H9 (cell line): ENCODE measurements at regions not wholly inside any gene's neighbourhood (a gene's known extent, or its start where the extent isn't known, plus 50 kb on each side); places are given as distances from the start of the nearest gene placed in this dataset.

ENCODE experiments used
- DNase-seq: peaks from one replicate; pipeline ENCODE4 v3.0.0-alpha.2; 2017
- H2AFZ ChIP-seq: one replicate; pipeline ENCODE4 v1.6.1; 2013; ENCODE audit warnings: mild to moderate bottlenecking, low read length, control low read depth, moderate library complexity
- H2AK5ac ChIP-seq: 2 replicates; pipeline ENCODE4 v1.6.1; 2013; ENCODE audit warnings: low read length, control low read depth, mixed read lengths; ENCODE audit not compliant: insufficient read length
- H2BK120ac ChIP-seq: one replicate; pipeline ENCODE4 v1.6.1; 2013; ENCODE audit warnings: low read depth, mild to moderate bottlenecking, low read length, control low read depth, inconsistent platforms; ENCODE audit not compliant: poor library complexity, severe bottlenecking
- H2BK12ac ChIP-seq: 2 replicates; pipeline ENCODE4 v1.6.1; 2013; ENCODE audit warnings: low read length, control low read depth, mixed read lengths, low read depth; ENCODE audit not compliant: insufficient read length
- H2BK15ac ChIP-seq: 2 replicates; pipeline ENCODE4 v1.6.1; 2013; ENCODE audit warnings: low read depth, low read length, control low read depth
- H2BK20ac ChIP-seq: one replicate; pipeline ENCODE4 v1.6.1; 2013; ENCODE audit warnings: low read depth, mild to moderate bottlenecking, low read length, control low read depth, inconsistent platforms; ENCODE audit not compliant: poor library complexity, severe bottlenecking
- H2BK5ac ChIP-seq: 2 replicates; pipeline ENCODE4 v1.6.1; 2013; ENCODE audit warnings: low read length, control low read depth, mixed read lengths; ENCODE audit not compliant: insufficient read length
- H3K14ac ChIP-seq: 2 replicates; pipeline ENCODE4 v1.6.1; 2013; ENCODE audit warnings: low read length, control low read depth; ENCODE audit not compliant: insufficient read depth
- H3K18ac ChIP-seq: 2 replicates; pipeline ENCODE4 v1.6.1; 2013; ENCODE audit warnings: low read depth, mild to moderate bottlenecking, mixed read lengths, low read length, control low read depth; ENCODE audit not compliant: insufficient read length
- H3K23ac ChIP-seq: 2 replicates; pipeline ENCODE4 v1.6.1; 2013; ENCODE audit warnings: low read length, control low read depth, mixed read lengths, low read depth; ENCODE audit not compliant: insufficient read length
- H3K23me2 ChIP-seq: 2 replicates; pipeline ENCODE4 v1.6.1; 2013; ENCODE audit warnings: low read depth, mild to moderate bottlenecking, mixed read lengths, low read length, control low read depth; ENCODE audit not compliant: insufficient read length, poor library complexity, severe bottlenecking
- H3K27ac ChIP-seq: 2 replicates; pipeline ENCODE4 v1.5.1; 2013; ENCODE audit warnings: low read length, control low read depth, mixed read lengths, low read depth; ENCODE audit not compliant: insufficient read length
- H3K27me3 ChIP-seq: 2 replicates; pipeline ENCODE4 v1.6.1; 2013; ENCODE audit warnings: low read length, control low read depth, inconsistent platforms; ENCODE audit not compliant: insufficient read depth
- H3K4ac ChIP-seq: 2 replicates; pipeline ENCODE4 v1.6.1; 2013; ENCODE audit warnings: low read depth, mild to moderate bottlenecking, control low read depth, inconsistent platforms, low read length, moderate library complexity
- H3K4me1 ChIP-seq: 2 replicates; pipeline ENCODE4 v1.6.1; 2013; ENCODE audit warnings: low read length, control low read depth, inconsistent platforms; ENCODE audit not compliant: insufficient read depth
- H3K4me2 ChIP-seq: 2 replicates; pipeline ENCODE4 v1.6.1; 2013; ENCODE audit warnings: low read length, control low read depth, mixed read lengths; ENCODE audit not compliant: insufficient read length, insufficient read depth
- H3K56ac ChIP-seq: 2 replicates; pipeline ENCODE4 v1.6.1; 2013; ENCODE audit warnings: low read depth, mild to moderate bottlenecking, mixed read lengths, low read length, control low read depth; ENCODE audit not compliant: insufficient read length
- H3K79me1 ChIP-seq: 2 replicates; pipeline ENCODE4 v1.6.1; 2013; ENCODE audit warnings: low read depth, mild to moderate bottlenecking, moderate library complexity, low read length, control low read depth, inconsistent platforms; ENCODE audit not compliant: insufficient read depth, poor library complexity, severe bottlenecking
- H3K79me2 ChIP-seq: 2 replicates; pipeline ENCODE4 v1.6.1; 2013; ENCODE audit warnings: low read length, control low read depth, inconsistent platforms; ENCODE audit not compliant: insufficient read depth
- H3K9ac ChIP-seq: 2 replicates; pipeline ENCODE4 v1.6.1; 2013; ENCODE audit warnings: low read length, control low read depth, mixed read lengths; ENCODE audit not compliant: insufficient read length; ENCODE audit errors: extremely low read depth
- H3K9me3 ChIP-seq: one replicate; pipeline ENCODE4 v1.6.1; 2013; ENCODE audit warnings: low read depth, low read length, inconsistent platforms; ENCODE audit not compliant: control insufficient read depth
- H3T11ph ChIP-seq: one replicate; pipeline ENCODE4 v1.6.1; 2013; ENCODE audit warnings: mild to moderate bottlenecking, low read length, control low read depth, inconsistent platforms
- H4K20me1 ChIP-seq: one replicate; pipeline ENCODE4 v1.6.1; 2013; ENCODE audit not compliant: control insufficient read depth, insufficient read length, insufficient read depth
- H4K5ac ChIP-seq: 2 replicates; pipeline ENCODE4 v1.6.1; 2013; ENCODE audit warnings: low read depth, mild to moderate bottlenecking, mixed read lengths, low read length, control low read depth; ENCODE audit not compliant: insufficient read length
- H4K8ac ChIP-seq: replicated peaks from 2 replicates; pipeline ENCODE4 v1.6.1; 2013; ENCODE audit warnings: low read length, control low read depth, mixed read lengths, low read depth; ENCODE audit not compliant: insufficient read length
- H4K91ac ChIP-seq: 2 replicates; pipeline ENCODE4 v1.6.1; 2013; ENCODE audit warnings: low read depth, mild to moderate bottlenecking, moderate library complexity, mixed read lengths, low read length, control low read depth; ENCODE audit not compliant: insufficient read length
- H3K27ac Mint-ChIP-seq, 3 experiments: 2 replicates in 2 of 3; 3 replicates in 1 of 3; pipeline ENCODE4 v1.8.0; 2020 to 2021; ENCODE audit warnings: mixed read lengths in 3 of 3, mild to moderate bottlenecking in 1 of 3, moderate library complexity in 1 of 3
- H3K27me3 Mint-ChIP-seq: 2 replicates; pipeline ENCODE4 v1.8.0; 2021; ENCODE audit warnings: low read depth, mild to moderate bottlenecking, moderate library complexity, mixed read lengths
- H3K36me3 Mint-ChIP-seq, 3 experiments: 2 replicates in 2 of 3; 3 replicates in 1 of 3; pipeline ENCODE4 v1.8.0; 2020 to 2021; ENCODE audit warnings: low read depth in 3 of 3, mixed read lengths in 3 of 3; ENCODE audit not compliant: insufficient read depth in 1 of 3
- H3K4me1 Mint-ChIP-seq, 2 experiments: 2 replicates each; pipeline ENCODE4 v1.8.0; 2020; ENCODE audit warnings: mixed read lengths in 2 of 2
- H3K4me3 Mint-ChIP-seq, 2 experiments: 2 replicates in 1 of 2; 3 replicates in 1 of 2; pipeline ENCODE4 v1.8.0; 2020 to 2021; ENCODE audit warnings: mild to moderate bottlenecking in 2 of 2, mixed read lengths in 2 of 2, moderate library complexity in 1 of 2
- H3K9me3 Mint-ChIP-seq, 2 experiments: 2 replicates in 1 of 2; 3 replicates in 1 of 2; pipeline ENCODE4 v1.8.0; 2020; ENCODE audit warnings: mild to moderate bottlenecking in 2 of 2, mixed read lengths in 2 of 2, moderate library complexity in 1 of 2
- CTCF ChIP-seq: fragments of 200-600 bp; sonication (generic); conservative IDR thresholded peaks from 3 replicates; pipeline ENCODE4 v1.8.0; 2021; ENCODE audit warnings: antibody characterized with exemption, mild to moderate bottlenecking

DNA sequence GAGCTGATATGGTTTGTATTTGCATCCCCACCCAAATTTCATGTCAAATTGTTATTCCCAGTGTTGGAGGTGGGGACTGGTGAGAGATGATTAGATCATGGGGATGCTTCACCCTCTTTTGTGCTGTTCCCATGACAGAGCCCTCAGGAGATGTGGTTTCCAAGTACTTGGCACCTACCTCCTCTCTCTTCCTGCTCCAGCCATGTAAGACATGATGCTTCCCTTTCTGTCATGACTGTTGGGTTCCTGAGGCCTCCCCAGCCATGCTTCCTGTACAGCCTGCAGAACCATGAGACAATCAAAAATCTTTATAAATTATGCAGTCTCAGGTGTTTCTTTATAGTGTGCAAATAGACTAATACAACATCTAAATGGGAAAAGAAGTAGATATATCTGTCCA is 754.5 kb downstream of the TMEM121 start:
- Histone ChIP-seq H3K23me2 (no peaks in the 10 kb centered on the region), H3K27me3 (no peaks in the 10 kb centered on the region), H3K27ac (no peak overlapping the region), H2BK20ac (no peak overlapping the region), H3K23ac (no peak overlapping the region), H3K79me2 (no peaks in the 10 kb centered on the region), H3K14ac (no peak overlapping the region), H2AK5ac (no peak overlapping the region), H2BK12ac (no peak overlapping the region), H3K79me1 (no peaks in the 10 kb centered on the region), H2BK5ac (no peak overlapping the region), H3K9me3 (peaks cover 88% of the 10 kb centered on the region), H3K56ac (no peak overlapping the region), H2BK120ac (no peak overlapping the region), H4K8ac (no peak overlapping the region), H4K5ac (no peak overlapping the region), H3K18ac (no peak overlapping the region), H3K4me1 (no peaks in the 10 kb centered on the region), H4K91ac (no peak overlapping the region), H3K4me2 (no peak overlapping the region), H2AFZ (no peak overlapping the region), H4K20me1 (no peaks in the 10 kb centered on the region), H3K9ac (no peak overlapping the region), H3K4ac (no peak overlapping the region), H2BK15ac (no peak overlapping the region), H3T11ph (no peak overlapping the region)
- no peaks in the 10 kb centered on the region; the same call in 1 of the 2 replicates for H3K27me3 Mint-ChIP-seq
- H3K9me3 Mint-ChIP-seq: peaks cover 89 to 98% of the 10 kb centered on the region in 2 experiments
- no peak for TF ChIP-seq CTCF
- no peak overlapping the region for H3K27ac Mint-ChIP-seq
- H3K4me3 Mint-ChIP-seq: no peak overlapping the region
- peaks cover 5 to 39% (median 10%) of the 10 kb centered on the region in 3 experiments; a peak in 6 of 7 replicates for H3K36me3 Mint-ChIP-seq
- no peak for DNase-seq
- no peaks in the 10 kb centered on the region for H3K4me1 Mint-ChIP-seq
